ENCODE measurements at regions not wholly inside any gene's neighbourhood (a gene's known extent, or its start where the extent isn't known, plus 50 kb on each side); places are given as distances from the start of the nearest gene placed in this dataset.

DNA sequence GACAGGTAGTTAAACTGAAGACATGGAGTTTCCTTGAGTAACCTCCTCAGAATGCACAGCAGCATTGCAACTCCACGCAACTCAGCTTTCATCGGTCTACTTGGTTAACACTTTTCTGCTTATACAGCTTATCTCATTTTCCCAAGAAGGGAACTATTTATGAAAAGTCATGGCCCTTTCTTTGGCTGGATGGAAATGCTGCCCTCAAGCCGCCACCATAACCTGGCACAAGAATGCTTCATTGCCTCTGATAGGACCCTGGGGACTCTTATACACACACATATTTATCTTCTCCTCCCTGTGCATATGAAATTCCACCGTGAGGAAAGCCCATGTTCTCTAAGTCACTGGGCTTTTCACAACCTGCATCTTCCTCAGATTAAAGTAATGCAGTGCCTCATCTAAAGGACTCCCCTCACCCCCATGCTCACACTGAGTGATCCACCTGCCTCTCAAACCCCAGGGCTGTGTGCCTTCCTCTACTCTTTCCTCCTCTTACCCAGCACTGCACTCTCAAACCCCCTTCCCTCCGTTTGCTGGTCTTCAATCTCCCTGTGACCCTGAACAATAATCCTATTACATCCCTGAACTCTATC is 192.0 kb upstream of the HNRNPA3 start:
- DNase-seq = no peak
- Histone ChIP-seq H3K36me3 (ENCODE audit: low read depth) (no peaks in the 10 kb centered on the region), H3K27ac (no peak overlapping the region), H3K79me2 (ENCODE audit: low read depth) (no peaks in the 10 kb centered on the region), H4K20me1 (ENCODE audit: insufficient read depth) (no peaks in the 10 kb centered on the region), H3K9me2 (ENCODE audit: insufficient read depth) (no peaks in the 10 kb centered on the region), H2AFZ (no peak overlapping the region), H3K4me1 (replicated peaks; ENCODE audit: insufficient read depth) (no peaks in the 10 kb centered on the region), H3K4me2 (no peak overlapping the region), H3K4me3 (no peak overlapping the region), H3K9me3 (ENCODE audit: insufficient read depth, low read depth) (no peaks in the 10 kb centered on the region), H3K27me3 (ENCODE audit: insufficient read depth, low read depth) (peaks cover 48% of the 10 kb centered on the region), H3F3A (ENCODE audit: insufficient read depth, low read depth) (no peaks in the 10 kb centered on the region)
- CTCF ChIA-PET = no interaction called here
- BruUV-seq (replicated peaks) = no TSS peak
- POLR2A ChIA-PET (ENCODE audit: unreplicated experiment) = no interaction called here
- intact Hi-C loops (cut with micrococcal nuclease; ENCODE audit: unreplicated experiment) = no loop called here
- no peak for TF ChIP-seq EZH2 (IDR thresholded peaks at IDR 0.05; ENCODE audit: low read depth)
- TF ChIP-seq, protein P1, sequence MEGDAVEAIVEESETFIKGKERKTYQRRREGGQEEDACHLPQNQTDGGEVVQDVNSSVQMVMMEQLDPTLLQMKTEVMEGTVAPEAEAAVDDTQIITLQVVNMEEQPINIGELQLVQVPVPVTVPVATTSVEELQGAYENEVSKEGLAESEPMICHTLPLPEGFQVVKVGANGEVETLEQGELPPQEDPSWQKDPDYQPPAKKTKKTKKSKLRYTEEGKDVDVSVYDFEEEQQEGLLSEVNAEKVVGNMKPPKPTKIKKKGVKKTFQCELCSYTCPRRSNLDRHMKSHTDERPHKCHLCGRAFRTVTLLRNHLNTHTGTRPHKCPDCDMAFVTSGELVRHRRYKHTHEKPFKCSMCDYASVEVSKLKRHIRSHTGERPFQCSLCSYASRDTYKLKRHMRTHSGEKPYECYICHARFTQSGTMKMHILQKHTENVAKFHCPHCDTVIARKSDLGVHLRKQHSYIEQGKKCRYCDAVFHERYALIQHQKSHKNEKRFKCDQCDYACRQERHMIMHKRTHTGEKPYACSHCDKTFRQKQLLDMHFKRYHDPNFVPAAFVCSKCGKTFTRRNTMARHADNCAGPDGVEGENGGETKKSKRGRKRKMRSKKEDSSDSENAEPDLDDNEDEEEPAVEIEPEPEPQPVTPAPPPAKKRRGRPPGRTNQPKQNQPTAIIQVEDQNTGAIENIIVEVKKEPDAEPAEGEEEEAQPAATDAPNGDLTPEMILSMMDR (conservative IDR thresholded peaks at IDR 0.05) = no peak

DNA sequence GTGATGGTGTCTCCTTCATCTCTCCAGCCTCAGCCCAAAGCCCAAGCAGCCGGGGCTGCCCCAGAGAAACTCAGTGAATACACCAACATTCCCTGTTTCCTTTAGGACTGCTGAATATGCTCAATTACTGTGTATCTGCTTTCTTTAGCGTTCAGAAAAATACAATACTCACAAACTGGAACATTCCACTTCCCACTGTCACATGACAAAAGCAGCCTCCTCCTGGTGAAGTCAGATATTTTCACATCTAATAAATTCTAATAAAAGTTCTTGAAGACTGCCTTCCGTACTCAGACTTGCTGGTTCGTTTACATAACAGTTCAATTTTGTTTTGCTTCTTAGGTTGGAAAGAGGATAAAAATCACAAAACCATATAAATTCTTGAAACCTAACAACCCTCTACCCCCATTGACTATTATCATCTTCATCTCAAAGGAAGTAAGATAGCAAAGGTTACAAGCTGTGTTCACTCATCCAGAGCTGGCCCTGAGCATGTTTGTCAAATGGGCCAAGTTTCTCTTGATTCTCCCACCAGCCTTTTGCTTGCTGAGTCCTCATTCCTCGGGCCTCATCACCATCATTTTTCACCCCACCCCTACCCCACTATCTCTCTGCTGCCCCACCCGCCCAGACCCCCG is 190.8 kb upstream of the HNRNPA3 start:
- no peak overlapping the region for H3K4me2 ChIP-seq
- H3F3A ChIP-seq (ENCODE audit: insufficient read depth, low read depth) = no peaks in the 10 kb centered on the region
- H3K4me1 ChIP-seq (replicated peaks; ENCODE audit: insufficient read depth) = no peaks in the 10 kb centered on the region
- TF ChIP-seq, protein P1 (conservative IDR thresholded peaks at IDR 0.05) = no peak
- no peak for TF ChIP-seq EZH2 (IDR thresholded peaks at IDR 0.05; ENCODE audit: low read depth)
- H3K27me3 ChIP-seq (ENCODE audit: insufficient read depth, low read depth) = peaks cover 57% of the 10 kb centered on the region
- H3K9me2 ChIP-seq (ENCODE audit: insufficient read depth) = no peaks in the 10 kb centered on the region
- H3K4me3 ChIP-seq = no peak overlapping the region
- H3K36me3 ChIP-seq (ENCODE audit: low read depth) = no peaks in the 10 kb centered on the region
- ChIA-PET CTCF (no interaction called here), POLR2A (ENCODE audit: unreplicated experiment) (no interaction called here)
- no peak overlapping the region for H3K27ac ChIP-seq
- no peak for DNase-seq
- BruUV-seq (replicated peaks) = no TSS peak
- H3K79me2 ChIP-seq (ENCODE audit: low read depth) = no peaks in the 10 kb centered on the region
- intact Hi-C loops (cut with micrococcal nuclease; ENCODE audit: unreplicated experiment) = no loop called here
- no peak overlapping the region for H2AFZ ChIP-seq
- no peaks in the 10 kb centered on the region for H4K20me1 ChIP-seq (ENCODE audit: insufficient read depth)
- H3K9me3 ChIP-seq (ENCODE audit: insufficient read depth, low read depth) = no peaks in the 10 kb centered on the region

DNA sequence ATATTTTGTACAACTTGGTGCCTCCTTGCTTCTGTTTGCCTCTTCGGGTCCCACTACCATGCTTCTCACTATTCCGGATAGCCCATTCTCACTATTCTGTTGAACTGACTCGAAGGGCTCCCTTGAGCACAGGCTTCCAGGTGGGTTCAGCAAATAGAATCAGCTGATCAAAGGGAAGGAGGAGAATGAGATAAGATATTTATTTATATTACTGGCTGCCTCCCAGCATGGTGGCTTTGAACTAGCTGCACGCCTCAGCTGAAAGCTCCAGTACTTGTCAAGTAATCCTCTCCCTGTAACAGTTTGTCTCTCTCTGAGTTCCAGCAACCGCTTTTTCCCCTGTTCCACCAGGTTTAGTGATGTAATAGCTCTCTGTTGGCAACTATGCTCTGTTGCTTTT is 187.8 kb upstream of the HNRNPA3 start:
- POLR2A ChIA-PET (ENCODE audit: unreplicated experiment) = no interaction called here
- no TSS peak for BruUV-seq (replicated peaks)
- H3K4me1 ChIP-seq (replicated peaks; ENCODE audit: insufficient read depth) = no peaks in the 10 kb centered on the region
- H3K9me2 ChIP-seq (ENCODE audit: insufficient read depth) = no peaks in the 10 kb centered on the region
- H4K20me1 ChIP-seq (ENCODE audit: insufficient read depth) = no peaks in the 10 kb centered on the region
- no peaks in the 10 kb centered on the region for H3K36me3 ChIP-seq (ENCODE audit: low read depth)
- intact Hi-C loops (cut with micrococcal nuclease; ENCODE audit: unreplicated experiment) = no loop called here
- H2AFZ ChIP-seq = no peak overlapping the region
- no peak overlapping the region for H3K27ac ChIP-seq
- H3K4me3 ChIP-seq = no peak overlapping the region
- peaks cover 51% of the 10 kb centered on the region for H3K27me3 ChIP-seq (ENCODE audit: insufficient read depth, low read depth)
- no peak for DNase-seq
- no peaks in the 10 kb centered on the region for H3K79me2 ChIP-seq (ENCODE audit: low read depth)
- H3F3A ChIP-seq (ENCODE audit: insufficient read depth, low read depth) = no peaks in the 10 kb centered on the region
- H3K9me3 ChIP-seq (ENCODE audit: insufficient read depth, low read depth) = no peaks in the 10 kb centered on the region
- no peak overlapping the region for H3K4me2 ChIP-seq
- CTCF ChIA-PET = no interaction called here
- TF ChIP-seq EZH2 (IDR thresholded peaks at IDR 0.05; ENCODE audit: low read depth) = no peak
- TF ChIP-seq, protein P1 (conservative IDR thresholded peaks at IDR 0.05) = no peak

All from PC-9 (cell line).